K562 (cell line): ENCODE measurements at regions not wholly inside any gene's neighbourhood (a gene's known extent, or its start where the extent isn't known, plus 50 kb on each side); places are given as distances from the start of the nearest gene placed in this dataset.

Source experiments
- BRCA1 ChIP-seq, 2 experiments: fragments of 450-650 bp in 1 of 2; sonication (generic) in 1 of 2; formaldehyde crosslinking in 1 of 2; IDR thresholded peaks; 2 replicates each; pipeline versions ENCODE4 v1.5.0 to v1.6.1; 2017 to 2020; ENCODE audit warnings: mild to moderate bottlenecking in 1 of 2, missing genetic modification reagents in 1 of 2
- CBX8 ChIP-seq: fragments of 200-600 bp; sonication (generic); IDR thresholded peaks from 2 replicates; pipeline ENCODE4 v1.6.1; 2012; ENCODE audit warnings: borderline replicate concordance, mixed run types, low read depth, mild to moderate bottlenecking, moderate library complexity, mixed read lengths, low read length, control low read depth, inconsistent platforms; ENCODE audit not compliant: poor library complexity, severe bottlenecking; ENCODE audit errors: extremely low read depth
- ESRRB ChIP-seq: fragments of 250-450 bp; sonication (Bioruptor Pico); IDR thresholded peaks from 2 replicates; pipeline ENCODE4 v1.5.0; 2020; ENCODE audit warnings: mild to moderate bottlenecking, moderate library complexity, borderline replicate concordance
- ETS2 ChIP-seq: IDR thresholded peaks from 2 replicates; pipeline ENCODE4 v1.6.1; 2016; ENCODE audit warnings: borderline replicate concordance, missing genetic modification characterization, mild to moderate bottlenecking, moderate library complexity, missing compliant biosample characterization; ENCODE audit not compliant: poor library complexity, severe bottlenecking
- HNRNPL ChIP-seq: fragments of 200-400 bp; formaldehyde crosslinking; IDR thresholded peaks from 2 replicates; pipeline ENCODE4 v1.6.1; 2017; ENCODE audit warnings: low read depth, mild to moderate bottlenecking, low read length
- HNRNPUL1 ChIP-seq: fragments of 200-400 bp; formaldehyde crosslinking; IDR thresholded peaks from 2 replicates; pipeline ENCODE4 v1.6.1; 2017; ENCODE audit warnings: low read length
- IFI16 ChIP-seq: fragments of 250-450 bp; sonication (Bioruptor Pico); IDR thresholded peaks from 2 replicates; pipeline ENCODE4 v2.1.2; 2022; ENCODE audit warnings: mild to moderate bottlenecking, inconsistent platforms
- LEF1 ChIP-seq: fragments of 450-650 bp; IDR thresholded peaks from 2 replicates; pipeline ENCODE4 v1.6.1; 2016; ENCODE audit warnings: mild to moderate bottlenecking
- MEIS2 ChIP-seq: fragments of 450-650 bp; IDR thresholded peaks from 2 replicates; pipeline ENCODE4 v1.6.1; 2014; ENCODE audit warnings: mild to moderate bottlenecking; ENCODE audit not compliant: partially characterized antibody
- PHF8 ChIP-seq: fragments of 200-600 bp; sonication (generic); IDR thresholded peaks from 2 replicates; pipeline ENCODE4 v1.6.1; 2012; ENCODE audit warnings: mixed run types, mild to moderate bottlenecking, inconsistent platforms, low read length, moderate library complexity, borderline replicate concordance
- SIRT6 ChIP-seq: IDR thresholded peaks from one replicate; pipeline ENCODE4 v1.6.1; 2012; ENCODE audit warnings: low read depth, mild to moderate bottlenecking, control low read depth, inconsistent platforms, low read length, moderate library complexity
- THRAP3 ChIP-seq: fragments of 450-650 bp; IDR thresholded peaks from 2 replicates; pipeline ENCODE4 v1.6.1; 2016; ENCODE audit warnings: mild to moderate bottlenecking, inconsistent platforms, borderline replicate concordance
- XRCC3 ChIP-seq: fragments of 450-650 bp; IDR thresholded peaks from 2 replicates; pipeline ENCODE4 v1.6.1; 2017; ENCODE audit warnings: mild to moderate bottlenecking, moderate library complexity
- ZNF431 ChIP-seq: sonication (generic); formaldehyde crosslinking; IDR thresholded peaks from 2 replicates; pipeline ENCODE4 v1.8.0; 2022; ENCODE audit warnings: mild to moderate bottlenecking, missing genetic modification reagents
- ZNF561 ChIP-seq: fragments of 450-650 bp; formaldehyde crosslinking; conservative IDR thresholded peaks from 2 replicates; pipeline ENCODE4 v1.4.0; 2020; ENCODE audit warnings: mild to moderate bottlenecking, moderate library complexity
- TF ChIP-seq, protein P1 (sequence below): fragments of 250-450 bp; sonication (Bioruptor Pico); IDR thresholded peaks from 2 replicates; pipeline ENCODE4 v1.8.0; 2021; ENCODE audit warnings: moderate library complexity, mild to moderate bottlenecking, inconsistent platforms
- TF ChIP-seq, protein P2 (sequence below): fragments of 450-650 bp; IDR thresholded peaks from one replicate; pipeline ENCODE4 v1.6.1; 2018; ENCODE audit warnings: mild to moderate bottlenecking, moderate library complexity; ENCODE audit not compliant: partially characterized antibody
- TF ChIP-seq, protein P3 (sequence below): sonication (generic); formaldehyde crosslinking; IDR thresholded peaks from 2 replicates; pipeline ENCODE4 v1.8.1; 2023; ENCODE audit warnings: mild to moderate bottlenecking, missing genetic modification reagents
- TF ChIP-seq, protein P4 (sequence below): fragments of 250-450 bp; sonication (Bioruptor Pico); IDR thresholded peaks from 2 replicates; pipeline ENCODE4 v1.5.0; 2022; ENCODE audit warnings: mild to moderate bottlenecking
- TF ChIP-seq, protein P5 (sequence below): fragments of 450-650 bp; formaldehyde crosslinking; IDR thresholded peaks from 2 replicates; pipeline ENCODE4 v1.4.0; 2020; ENCODE audit warnings: mild to moderate bottlenecking
- TF ChIP-seq, protein P6 (sequence below): fragments of 250-450 bp; sonication (Bioruptor Pico); IDR thresholded peaks from 2 replicates; pipeline ENCODE4 v1.8.0; 2022; ENCODE audit warnings: inconsistent platforms, mild to moderate bottlenecking, moderate library complexity, borderline replicate concordance

DNA sequence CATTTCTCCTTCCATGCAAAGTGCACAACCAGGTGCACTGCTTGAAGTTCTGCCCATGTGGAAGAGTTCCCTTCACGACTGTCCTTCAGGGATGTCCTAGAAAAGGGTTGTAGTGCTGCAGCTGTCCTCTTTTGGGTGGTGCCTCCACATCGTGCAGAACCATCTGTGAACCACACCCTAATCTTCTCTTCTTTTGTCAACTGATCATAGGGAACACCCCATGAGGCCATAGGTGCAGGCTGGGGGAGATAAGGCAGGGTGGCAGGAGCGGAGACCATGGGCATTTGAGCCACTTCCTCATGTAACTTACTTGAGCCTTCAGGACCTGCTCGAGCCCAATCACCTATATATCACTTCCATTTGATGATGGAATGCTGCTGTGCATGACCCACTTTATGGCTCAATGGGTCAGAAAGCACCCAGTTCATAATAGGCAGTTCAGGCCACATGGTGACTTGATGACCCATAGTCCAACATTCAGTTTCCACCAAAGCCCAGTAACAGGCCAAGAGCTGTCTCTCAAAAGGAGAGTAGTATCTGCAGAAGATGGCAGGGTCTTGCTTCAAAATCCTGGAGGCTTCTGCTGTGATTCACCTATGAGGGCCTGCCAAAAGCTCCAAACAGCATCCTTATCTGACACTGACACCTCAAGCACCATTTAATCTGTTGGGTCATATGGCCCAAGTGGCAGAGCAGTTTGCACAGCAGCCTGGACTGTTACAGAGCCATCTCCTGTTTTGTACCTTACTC, 84.7 kb upstream of the CYRIA start (continued):
- TF ChIP-seq CBX8: no peak
- no peak for TF ChIP-seq HNRNPUL1
- no peak for TF ChIP-seq LEF1
- TF ChIP-seq THRAP3: no peak
- TF ChIP-seq, protein P1, sequence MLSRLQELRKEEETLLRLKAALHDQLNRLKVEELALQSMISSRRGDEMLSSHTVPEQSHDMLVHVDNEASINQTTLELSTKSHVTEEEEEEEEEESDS (CRISPR knock-in tag): no peak
- TF ChIP-seq, protein P2, sequence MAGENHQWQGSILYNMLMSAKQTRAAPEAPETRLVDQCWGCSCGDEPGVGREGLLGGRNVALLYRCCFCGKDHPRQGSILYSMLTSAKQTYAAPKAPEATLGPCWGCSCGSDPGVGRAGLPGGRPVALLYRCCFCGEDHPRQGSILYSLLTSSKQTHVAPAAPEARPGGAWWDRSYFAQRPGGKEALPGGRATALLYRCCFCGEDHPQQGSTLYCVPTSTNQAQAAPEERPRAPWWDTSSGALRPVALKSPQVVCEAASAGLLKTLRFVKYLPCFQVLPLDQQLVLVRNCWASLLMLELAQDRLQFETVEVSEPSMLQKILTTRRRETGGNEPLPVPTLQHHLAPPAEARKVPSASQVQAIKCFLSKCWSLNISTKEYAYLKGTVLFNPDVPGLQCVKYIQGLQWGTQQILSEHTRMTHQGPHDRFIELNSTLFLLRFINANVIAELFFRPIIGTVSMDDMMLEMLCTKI: no peak
- no peak for TF ChIP-seq MEIS2
- TF ChIP-seq ESRRB: no peak
- TF ChIP-seq SIRT6: no peak
- no peak for TF ChIP-seq ZNF431 (CRISPR knock-in tag)
- TF ChIP-seq IFI16 (CRISPR knock-in tag): no peak
- no peak for TF ChIP-seq ZNF561 (CRISPR knock-in tag)
- TF ChIP-seq PHF8: no peak
- TF ChIP-seq, protein P3, sequence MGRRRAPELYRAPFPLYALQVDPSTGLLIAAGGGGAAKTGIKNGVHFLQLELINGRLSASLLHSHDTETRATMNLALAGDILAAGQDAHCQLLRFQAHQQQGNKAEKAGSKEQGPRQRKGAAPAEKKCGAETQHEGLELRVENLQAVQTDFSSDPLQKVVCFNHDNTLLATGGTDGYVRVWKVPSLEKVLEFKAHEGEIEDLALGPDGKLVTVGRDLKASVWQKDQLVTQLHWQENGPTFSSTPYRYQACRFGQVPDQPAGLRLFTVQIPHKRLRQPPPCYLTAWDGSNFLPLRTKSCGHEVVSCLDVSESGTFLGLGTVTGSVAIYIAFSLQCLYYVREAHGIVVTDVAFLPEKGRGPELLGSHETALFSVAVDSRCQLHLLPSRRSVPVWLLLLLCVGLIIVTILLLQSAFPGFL (CRISPR knock-in tag): no peak
- TF ChIP-seq, protein P4, sequence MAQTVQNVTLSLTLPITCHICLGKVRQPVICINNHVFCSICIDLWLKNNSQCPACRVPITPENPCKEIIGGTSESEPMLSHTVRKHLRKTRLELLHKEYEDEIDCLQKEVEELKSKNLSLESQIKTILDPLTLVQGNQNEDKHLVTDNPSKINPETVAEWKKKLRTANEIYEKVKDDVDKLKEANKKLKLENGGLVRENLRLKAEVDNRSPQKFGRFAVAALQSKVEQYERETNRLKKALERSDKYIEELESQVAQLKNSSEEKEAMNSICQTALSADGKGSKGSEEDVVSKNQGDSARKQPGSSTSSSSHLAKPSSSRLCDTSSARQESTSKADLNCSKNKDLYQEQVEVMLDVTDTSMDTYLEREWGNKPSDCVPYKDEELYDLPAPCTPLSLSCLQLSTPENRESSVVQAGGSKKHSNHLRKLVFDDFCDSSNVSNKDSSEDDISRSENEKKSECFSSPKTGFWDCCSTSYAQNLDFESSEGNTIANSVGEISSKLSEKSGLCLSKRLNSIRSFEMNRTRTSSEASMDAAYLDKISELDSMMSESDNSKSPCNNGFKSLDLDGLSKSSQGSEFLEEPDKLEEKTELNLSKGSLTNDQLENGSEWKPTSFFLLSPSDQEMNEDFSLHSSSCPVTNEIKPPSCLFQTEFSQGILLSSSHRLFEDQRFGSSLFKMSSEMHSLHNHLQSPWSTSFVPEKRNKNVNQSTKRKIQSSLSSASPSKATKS (CRISPR knock-in tag): no peak
- no peak for TF ChIP-seq HNRNPL
- TF ChIP-seq XRCC3: no peak
- TF ChIP-seq ETS2: no peak
- TF ChIP-seq, protein P5, sequence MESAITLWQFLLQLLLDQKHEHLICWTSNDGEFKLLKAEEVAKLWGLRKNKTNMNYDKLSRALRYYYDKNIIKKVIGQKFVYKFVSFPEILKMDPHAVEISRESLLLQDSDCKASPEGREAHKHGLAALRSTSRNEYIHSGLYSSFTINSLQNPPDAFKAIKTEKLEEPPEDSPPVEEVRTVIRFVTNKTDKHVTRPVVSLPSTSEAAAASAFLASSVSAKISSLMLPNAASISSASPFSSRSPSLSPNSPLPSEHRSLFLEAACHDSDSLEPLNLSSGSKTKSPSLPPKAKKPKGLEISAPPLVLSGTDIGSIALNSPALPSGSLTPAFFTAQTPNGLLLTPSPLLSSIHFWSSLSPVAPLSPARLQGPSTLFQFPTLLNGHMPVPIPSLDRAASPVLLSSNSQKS (CRISPR knock-in tag): no peak
- TF ChIP-seq, protein P6, sequence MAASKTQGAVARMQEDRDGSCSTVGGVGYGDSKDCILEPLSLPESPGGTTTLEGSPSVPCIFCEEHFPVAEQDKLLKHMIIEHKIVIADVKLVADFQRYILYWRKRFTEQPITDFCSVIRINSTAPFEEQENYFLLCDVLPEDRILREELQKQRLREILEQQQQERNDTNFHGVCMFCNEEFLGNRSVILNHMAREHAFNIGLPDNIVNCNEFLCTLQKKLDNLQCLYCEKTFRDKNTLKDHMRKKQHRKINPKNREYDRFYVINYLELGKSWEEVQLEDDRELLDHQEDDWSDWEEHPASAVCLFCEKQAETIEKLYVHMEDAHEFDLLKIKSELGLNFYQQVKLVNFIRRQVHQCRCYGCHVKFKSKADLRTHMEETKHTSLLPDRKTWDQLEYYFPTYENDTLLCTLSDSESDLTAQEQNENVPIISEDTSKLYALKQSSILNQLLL: no peak
- TF ChIP-seq BRCA1 (IDR thresholded peaks at IDR 0.05): no peak
- no peak for TF ChIP-seq BRCA1 (CRISPR knock-in tag; IDR thresholded peaks at IDR 0.05)
